ENCODE measurements at regions not wholly inside any gene's neighbourhood (a gene's known extent, or its start where the extent isn't known, plus 50 kb on each side); places are given as distances from the start of the nearest gene placed in this dataset.

DNA sequence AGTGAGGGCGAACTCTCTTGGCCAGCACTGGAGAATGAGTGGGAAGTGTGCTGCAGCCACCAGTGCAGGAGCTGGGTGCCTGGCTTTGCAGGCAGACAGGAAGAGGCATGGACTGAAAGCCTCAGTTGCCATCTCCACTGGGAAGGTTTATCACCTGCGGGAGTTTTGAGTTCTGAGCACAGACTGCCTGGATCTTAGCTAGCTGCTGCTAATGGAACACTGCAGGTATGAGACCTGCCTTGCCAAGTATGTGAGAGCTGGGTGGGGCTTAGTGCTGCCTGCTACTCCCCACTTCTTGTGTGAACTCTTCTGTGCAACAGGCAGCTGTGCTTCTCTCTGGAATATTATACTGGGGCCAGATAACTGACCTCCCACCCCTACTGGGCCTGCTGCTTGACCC, 424.1 kb downstream of the TLR4 start:
- TF ChIP-seq, protein P1, sequence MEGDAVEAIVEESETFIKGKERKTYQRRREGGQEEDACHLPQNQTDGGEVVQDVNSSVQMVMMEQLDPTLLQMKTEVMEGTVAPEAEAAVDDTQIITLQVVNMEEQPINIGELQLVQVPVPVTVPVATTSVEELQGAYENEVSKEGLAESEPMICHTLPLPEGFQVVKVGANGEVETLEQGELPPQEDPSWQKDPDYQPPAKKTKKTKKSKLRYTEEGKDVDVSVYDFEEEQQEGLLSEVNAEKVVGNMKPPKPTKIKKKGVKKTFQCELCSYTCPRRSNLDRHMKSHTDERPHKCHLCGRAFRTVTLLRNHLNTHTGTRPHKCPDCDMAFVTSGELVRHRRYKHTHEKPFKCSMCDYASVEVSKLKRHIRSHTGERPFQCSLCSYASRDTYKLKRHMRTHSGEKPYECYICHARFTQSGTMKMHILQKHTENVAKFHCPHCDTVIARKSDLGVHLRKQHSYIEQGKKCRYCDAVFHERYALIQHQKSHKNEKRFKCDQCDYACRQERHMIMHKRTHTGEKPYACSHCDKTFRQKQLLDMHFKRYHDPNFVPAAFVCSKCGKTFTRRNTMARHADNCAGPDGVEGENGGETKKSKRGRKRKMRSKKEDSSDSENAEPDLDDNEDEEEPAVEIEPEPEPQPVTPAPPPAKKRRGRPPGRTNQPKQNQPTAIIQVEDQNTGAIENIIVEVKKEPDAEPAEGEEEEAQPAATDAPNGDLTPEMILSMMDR (IDR thresholded peaks at IDR 0.05) = no peak
- intact Hi-C loops (cut with DNase I) = no loop called here
- no peak for ATAC-seq

DNA sequence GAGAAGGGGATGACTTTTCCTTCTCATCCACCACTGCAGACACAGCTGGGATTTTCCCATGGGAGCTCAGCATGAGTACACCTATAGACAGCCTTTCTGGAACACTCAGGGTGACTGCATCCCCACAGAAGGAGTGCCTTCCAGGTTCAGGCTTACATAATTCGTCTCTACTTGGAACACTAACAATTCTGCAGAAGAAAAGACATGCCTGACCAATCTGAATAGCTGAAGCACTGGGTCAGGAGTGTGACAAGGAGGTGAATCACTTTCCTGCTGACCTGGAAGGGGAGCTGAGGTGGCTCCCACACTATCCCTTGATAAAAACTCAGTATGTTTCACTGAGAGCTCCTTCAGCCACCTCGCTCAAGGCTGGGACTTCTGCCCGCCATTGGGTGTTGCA, 425.3 kb downstream of the TLR4 start:
- ATAC-seq = no peak
- WGBS, 3 donors = 71 to 77% (median 73%) methylated on average over 3 of the region's 3 CpGs
- Histone ChIP-seq H3K27me3 (ENCODE audit: insufficient read depth in 3 of 3, low read length in 2 of 3) (no peaks in the 10 kb centered on the region), H3K27ac (no peak overlapping the region), H3K9me3 (no peaks in the 10 kb centered on the region), H3K36me3 (ENCODE audit: insufficient read depth in 1 of 2, low read depth in 1 of 2) (no peaks in the 10 kb centered on the region), H3K4me3 (no peak overlapping the region), H3K4me1 (no peaks in the 10 kb centered on the region)
- intact Hi-C loops (cut with DNase I) = no loop called here
- DNase-seq = no peak
- TF ChIP-seq, protein P1 (IDR thresholded peaks at IDR 0.05) = no peak

More for the DNA sequence above, 424.1 kb downstream of the TLR4 start:
- DNase-seq = no peak
- Histone ChIP-seq H3K27ac (no peak overlapping the region), H3K4me1 (no peaks in the 10 kb centered on the region), H3K27me3 (ENCODE audit: insufficient read depth in 3 of 3, low read length in 2 of 3) (no peaks in the 10 kb centered on the region), H3K4me3 (no peak overlapping the region), H3K36me3 (ENCODE audit: insufficient read depth in 1 of 2, low read depth in 1 of 2) (no peaks in the 10 kb centered on the region), H3K9me3 (no peaks in the 10 kb centered on the region)
- 71 to 85% (median 78%) methylated on average over 2 of the region's 2 CpGs for WGBS, 3 donors

DNA sequence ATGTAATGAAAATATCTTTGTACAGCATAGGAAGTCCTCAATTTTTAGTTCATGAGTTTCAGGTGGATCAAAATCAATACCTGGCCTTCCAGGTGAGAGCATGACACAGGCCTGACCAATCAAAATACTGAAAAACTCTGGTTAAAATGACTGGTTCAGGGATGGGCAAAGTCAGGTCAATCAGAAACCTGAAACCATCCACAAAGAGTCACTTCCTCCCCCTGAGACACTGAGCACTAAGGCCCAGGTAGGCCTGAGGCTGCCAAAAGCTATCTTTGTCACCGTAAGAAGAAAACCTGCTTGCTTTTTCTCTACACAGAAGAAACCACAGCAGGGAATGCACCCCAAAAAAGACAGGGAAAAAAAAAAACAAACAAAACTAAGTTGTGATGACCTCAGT, 444.8 kb downstream of the TLR4 start:
- Histone ChIP-seq H3K36me3 (ENCODE audit: insufficient read depth in 1 of 2, low read depth in 1 of 2) (no peaks in the 10 kb centered on the region), H3K27me3 (ENCODE audit: insufficient read depth in 3 of 3, low read length in 2 of 3) (no peaks in the 10 kb centered on the region), H3K4me3 (no peak overlapping the region), H3K4me1 (no peaks in the 10 kb centered on the region), H3K9me3 (no peaks in the 10 kb centered on the region), H3K27ac (no peak overlapping the region)
- intact Hi-C loops (cut with DNase I) = no loop called here
- 64 to 88% (median 85%) methylated on average over 1 of the region's 1 CpG for WGBS, 3 donors
- DNase-seq (no peak), ATAC-seq (no peak)
- TF ChIP-seq, protein P1 (IDR thresholded peaks at IDR 0.05) = no peak

DNA sequence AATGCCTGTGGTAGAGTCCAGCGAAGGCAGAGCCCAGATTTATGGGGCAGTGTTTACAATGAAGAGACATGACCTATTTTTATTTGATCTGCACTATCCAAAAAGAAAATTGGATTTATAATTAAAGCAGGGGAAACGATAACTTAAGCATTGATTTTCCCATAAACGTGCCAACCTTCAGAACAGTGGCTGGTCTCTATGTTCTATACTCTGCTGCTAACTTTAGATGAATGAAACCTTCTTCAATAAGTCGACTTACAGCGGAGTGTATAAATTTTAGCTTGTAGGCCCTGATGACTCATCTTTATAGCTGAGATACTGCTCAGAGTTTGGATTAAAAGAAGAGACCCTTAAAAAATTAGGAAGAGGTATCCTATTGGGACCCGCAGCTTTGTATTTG, 452.6 kb downstream of the TLR4 start:
- 73 to 76% (median 75%) methylated on average over 6 of the region's 6 CpGs for WGBS, 3 donors
- intact Hi-C loops (cut with DNase I) = no loop called here
- ATAC-seq = no peak

DNA sequence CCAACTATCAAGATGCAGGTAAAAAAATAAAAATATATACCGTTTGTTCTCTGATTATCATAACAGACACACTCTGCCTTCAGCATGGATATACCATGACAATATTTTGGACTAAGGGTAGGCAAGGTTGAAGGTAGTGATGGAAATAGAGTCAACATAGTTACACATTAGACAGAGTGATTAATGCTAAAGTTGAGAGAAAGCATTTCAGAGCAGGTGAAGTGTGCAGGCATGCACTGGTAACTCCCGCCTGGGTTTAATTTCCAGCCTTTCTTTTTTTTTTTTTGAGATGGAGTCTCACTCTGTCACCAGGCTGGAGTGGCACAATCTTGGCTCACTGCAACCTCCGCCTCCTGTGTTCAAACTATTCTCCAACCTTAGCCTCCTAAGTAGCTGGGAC, 458.5 kb downstream of the TLR4 start:
- TF ChIP-seq, protein P1 (IDR thresholded peaks at IDR 0.05) = no peak
- no peak for DNase-seq
- WGBS, 3 donors = 68 to 86% (median 79%) methylated on average over 3 of the region's 3 CpGs
- intact Hi-C loops (cut with DNase I) = no loop called here
- ATAC-seq = no peak
- no peaks in the 10 kb centered on the region for H3K36me3 ChIP-seq (ENCODE audit: insufficient read depth in 1 of 2, low read depth in 1 of 2)
- no peaks in the 10 kb centered on the region for H3K4me1 ChIP-seq
- H3K4me3 ChIP-seq = no peak overlapping the region
- no peaks in the 10 kb centered on the region for H3K27me3 ChIP-seq (ENCODE audit: insufficient read depth in 3 of 3, low read length in 2 of 3)
- no peaks in the 10 kb centered on the region for H3K9me3 ChIP-seq
- no peak overlapping the region for H3K27ac ChIP-seq

More for the DNA sequence above, 452.6 kb downstream of the TLR4 start:
- Histone ChIP-seq H3K4me1 (no peaks in the 10 kb centered on the region), H3K4me3 (no peak overlapping the region), H3K9me3 (no peaks in the 10 kb centered on the region), H3K27ac (no peak overlapping the region), H3K36me3 (ENCODE audit: insufficient read depth in 1 of 2, low read depth in 1 of 2) (no peaks in the 10 kb centered on the region), H3K27me3 (ENCODE audit: insufficient read depth in 3 of 3, low read length in 2 of 3) (no peaks in the 10 kb centered on the region)
- TF ChIP-seq, protein P1 (IDR thresholded peaks at IDR 0.05) = no peak
- no peak for DNase-seq

Data from psoas muscle (tissue), 7 donors.